RCC 7860 (cell line): ENCODE measurements at regions not wholly inside any gene's neighbourhood (a gene's known extent, or its start where the extent isn't known, plus 50 kb on each side); places are given as distances from the start of the nearest gene placed in this dataset.
"Not testable (repeated sequence)": the region's sequence is repeated elsewhere in the genome, so short reads cannot be mapped to it uniquely, and the experiment has no call there.

Source experiments
- DNase-seq: peaks from one replicate; pipeline ENCODE4 v3.0.0-alpha.2; 2015; ENCODE audit warnings: low spot score
- FAIRE-seq: peaks from 2 replicates; lab custom pipeline; 2012; peaks lifted over from hg19 to GRCh38; lab: Jason Lieb, UNC

DNA sequence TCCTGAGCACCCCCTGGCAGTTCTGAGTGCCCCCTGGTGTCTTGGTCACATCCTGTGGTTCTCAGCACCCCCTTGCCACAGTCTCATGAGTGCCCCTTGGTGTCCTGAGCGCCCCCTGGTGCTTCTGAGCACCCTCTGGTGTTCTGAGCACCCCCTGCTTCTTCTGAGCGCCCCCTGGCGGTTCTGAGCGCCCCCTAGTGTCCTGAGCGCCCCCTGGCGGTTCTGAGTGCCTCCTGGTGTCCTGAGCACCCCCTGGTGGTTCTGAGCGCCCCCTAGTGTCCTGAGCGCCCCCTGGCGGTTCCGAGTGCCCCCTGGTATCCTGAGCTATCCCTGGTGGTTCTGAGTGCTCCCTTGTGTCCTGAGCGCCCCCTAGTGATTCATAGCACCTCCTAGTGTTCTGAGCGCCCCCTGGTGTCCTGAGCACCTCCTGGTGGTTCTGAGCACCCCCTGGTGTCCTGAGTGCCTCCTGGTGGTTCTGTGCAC is 473.7 kb downstream of the TMEM121 start:
- not testable (repeated sequence) for FAIRE-seq

GRCh38 chr14:106001277-106001676 is 474.9 kb downstream of the TMEM121 start:
- not testable (repeated sequence) for FAIRE-seq

More for the DNA sequence above, 473.7 kb downstream of the TMEM121 start:
- not testable (repeated sequence) for DNase-seq

GRCh38 chr14:106003351-106003750 is 477.0 kb downstream of the TMEM121 start:
- DNase-seq (no peak), FAIRE-seq (no peak)

More at GRCh38 chr14:106001277-106001676, 474.9 kb downstream of the TMEM121 start:
- not testable (repeated sequence) for DNase-seq

DNA sequence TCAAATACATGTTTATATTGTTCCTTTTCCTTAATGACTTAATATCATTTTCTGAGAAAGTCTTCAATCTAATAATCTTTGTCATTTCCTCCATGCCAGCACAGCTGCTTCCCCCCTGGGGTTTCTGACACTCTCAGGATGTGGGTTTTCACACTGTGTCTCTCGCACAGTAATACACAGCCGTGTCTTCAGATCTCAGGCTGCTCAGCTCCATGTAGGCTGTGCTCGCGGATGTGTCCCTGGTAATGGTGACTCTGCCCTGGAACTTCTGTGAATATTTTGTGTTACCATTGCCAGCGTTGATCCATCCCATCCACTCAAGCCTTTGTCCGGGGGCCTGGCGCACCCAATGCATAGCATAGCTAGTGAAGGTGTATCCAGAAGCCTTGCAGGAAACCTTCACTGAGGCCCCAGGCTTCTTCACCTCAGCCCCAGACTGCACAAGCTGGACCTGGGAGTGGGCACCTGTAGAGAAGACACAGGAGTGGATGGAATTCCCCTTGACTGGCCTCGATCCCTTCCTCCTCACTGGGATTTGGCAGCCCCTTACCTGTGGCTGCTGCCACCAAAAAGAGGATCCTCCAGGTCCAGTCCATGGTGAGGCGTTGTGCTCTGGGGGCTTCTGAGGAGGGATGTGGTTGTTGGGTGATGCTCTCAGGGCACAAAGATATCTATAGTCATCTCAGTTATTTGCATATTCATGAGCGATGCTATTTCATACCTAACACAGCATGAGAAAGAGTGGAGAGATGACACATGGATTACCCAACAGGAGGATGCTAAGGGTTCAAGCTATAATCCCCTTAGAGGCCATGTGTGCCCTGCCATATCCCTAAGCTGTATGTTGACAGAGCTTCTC is 478.8 kb downstream of the TMEM121 start:
- DNase-seq, FAIRE-seq: not testable (repeated sequence)

DNA sequence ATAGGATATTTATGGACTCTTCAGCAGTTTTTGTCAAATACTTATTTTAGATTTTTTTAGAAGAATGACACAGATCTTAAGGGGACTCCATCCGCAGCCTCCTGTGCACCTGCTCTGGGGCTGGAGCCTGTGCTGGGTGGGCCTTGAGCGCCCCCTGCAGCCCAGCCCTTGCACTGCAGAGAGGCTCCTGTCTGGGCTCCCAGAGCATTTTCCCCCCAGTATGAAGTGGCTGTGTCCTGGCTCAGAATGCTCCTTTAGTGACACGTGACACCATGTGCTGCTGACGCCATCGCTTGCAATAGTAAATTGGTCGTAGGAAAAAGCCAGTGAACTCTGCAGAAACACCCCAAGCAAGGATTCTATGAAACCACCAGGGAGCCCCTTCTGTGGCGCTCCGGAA is 479.7 kb downstream of the TMEM121 start:
- DNase-seq, FAIRE-seq: not testable (repeated sequence)

DNA sequence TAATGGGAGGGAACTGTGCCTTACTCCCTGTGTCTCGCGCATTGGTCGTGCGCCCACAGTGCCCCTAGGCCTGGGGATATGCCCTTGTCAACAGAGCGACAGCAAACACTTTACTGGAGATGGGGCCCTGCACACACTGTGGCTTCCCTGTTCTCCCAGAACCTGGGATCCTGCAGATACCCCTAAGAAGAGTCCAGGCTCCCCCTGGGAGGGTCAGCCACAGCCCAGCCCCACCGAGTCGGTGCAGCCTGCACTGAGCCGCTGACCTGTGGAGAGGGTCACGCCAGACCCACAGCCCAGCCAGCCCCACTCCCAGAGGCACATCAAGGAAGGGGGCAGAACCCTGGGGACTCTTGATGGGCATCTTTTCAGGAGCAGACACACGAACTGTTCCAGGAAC is 480.3 kb downstream of the TMEM121 start:
- DNase-seq, FAIRE-seq: not testable (repeated sequence)

GRCh38 chr14:106010783-106011182 is 484.4 kb downstream of the TMEM121 start:
- no peak for DNase-seq

DNA sequence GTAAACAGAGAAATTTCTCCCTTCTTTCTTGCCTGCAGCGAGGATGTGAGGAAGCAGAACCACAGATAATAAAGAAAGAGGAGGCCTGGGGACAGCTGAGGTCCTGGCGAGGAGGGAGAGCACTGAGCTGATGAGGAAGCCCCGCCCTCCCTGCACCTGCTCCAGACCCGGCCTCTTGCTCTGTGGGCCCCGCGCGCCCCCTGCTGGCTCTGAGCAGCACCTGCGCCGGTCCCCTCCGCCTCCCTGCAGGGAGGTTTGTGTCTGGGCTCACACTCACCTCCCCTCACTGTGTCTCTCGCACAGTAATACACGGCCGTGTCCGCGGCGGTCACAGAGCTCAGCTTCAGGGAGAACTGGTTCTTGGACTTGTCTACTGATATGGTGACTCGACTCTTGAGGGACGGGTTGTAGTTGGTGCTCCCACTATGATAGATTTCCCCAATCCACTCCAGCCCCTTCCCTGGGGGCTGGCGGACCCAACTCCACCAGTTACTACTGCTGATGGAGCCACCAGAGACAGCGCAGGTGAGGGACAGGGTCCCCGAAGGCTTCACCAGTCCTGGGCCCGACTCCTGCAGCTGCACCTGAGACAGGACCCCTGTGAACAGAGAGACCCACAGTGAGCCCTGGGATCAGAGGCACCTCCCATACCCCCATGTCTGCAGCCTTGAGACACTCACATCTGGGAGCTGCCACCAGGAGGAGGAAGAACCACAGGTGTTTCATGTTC is 485.4 kb downstream of the TMEM121 start:
- FAIRE-seq = not testable (repeated sequence)
- peak; percentile 21 for DNase-seq

More at GRCh38 chr14:106010783-106011182, 484.4 kb downstream of the TMEM121 start:
- no peak for FAIRE-seq

- not testable (repeated sequence) for FAIRE-seq, DNase-seq
These were observed 486.0 kb downstream of the TMEM121 start for GRCh38 chr14:106012361-106012725.

DNA sequence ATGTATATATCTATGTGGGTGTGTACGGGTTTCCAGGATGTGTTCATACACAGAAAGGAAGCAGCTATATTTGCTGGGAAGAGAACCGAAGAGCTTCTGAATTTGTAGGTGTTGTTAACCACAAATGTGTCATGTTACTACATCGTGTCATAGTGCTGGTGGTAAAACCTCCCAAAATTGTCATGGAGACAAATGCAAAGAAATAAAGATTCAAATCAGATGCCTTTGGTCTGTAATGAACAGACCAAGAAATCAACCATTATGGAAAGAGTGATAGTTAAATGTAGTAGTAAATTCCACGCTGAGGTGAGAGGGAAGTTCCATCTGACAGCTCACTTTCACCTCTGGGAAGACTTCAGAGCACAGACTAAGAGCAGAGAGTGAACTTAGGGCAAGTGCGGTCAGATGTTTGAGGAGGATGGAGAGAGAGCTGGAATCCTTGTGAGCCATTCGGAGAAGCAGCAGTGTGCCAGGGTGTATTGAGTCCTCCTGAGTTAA is 487.5 kb downstream of the TMEM121 start:
- FAIRE-seq = no peak
- no peak for DNase-seq

GRCh38 chr14:106017952-106018351 is 491.6 kb downstream of the TMEM121 start:
- FAIRE-seq, DNase-seq: not testable (repeated sequence)

GRCh38 chr14:106021832-106022231 is 495.4 kb downstream of the TMEM121 start:
- no peak for DNase-seq
- FAIRE-seq = no peak

- DNase-seq = peak; percentile 39
- not testable (repeated sequence) for FAIRE-seq
These were observed 496.3 kb downstream of the TMEM121 start for GRCh38 chr14:106022648-106023047.

DNA sequence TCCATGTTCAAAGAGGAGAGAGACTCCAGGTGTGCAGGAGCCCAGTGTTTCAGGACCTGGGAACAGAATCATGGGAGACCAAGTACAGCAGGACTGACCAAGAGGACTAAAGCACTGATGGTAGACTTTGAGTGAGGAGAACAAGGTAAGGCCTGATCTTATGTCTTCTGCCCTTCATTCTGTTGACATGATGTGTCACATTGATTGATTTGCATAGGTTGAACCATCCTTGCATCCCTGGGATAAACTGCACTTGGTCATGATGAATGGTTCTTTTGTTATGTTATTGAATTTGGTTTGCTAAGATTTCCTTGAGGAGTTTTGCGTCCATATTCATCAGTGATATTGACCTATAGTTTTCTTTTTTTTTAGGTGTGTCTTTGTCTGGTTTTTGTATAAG is 497.0 kb downstream of the TMEM121 start:
- FAIRE-seq (no peak), DNase-seq (no peak)

DNA sequence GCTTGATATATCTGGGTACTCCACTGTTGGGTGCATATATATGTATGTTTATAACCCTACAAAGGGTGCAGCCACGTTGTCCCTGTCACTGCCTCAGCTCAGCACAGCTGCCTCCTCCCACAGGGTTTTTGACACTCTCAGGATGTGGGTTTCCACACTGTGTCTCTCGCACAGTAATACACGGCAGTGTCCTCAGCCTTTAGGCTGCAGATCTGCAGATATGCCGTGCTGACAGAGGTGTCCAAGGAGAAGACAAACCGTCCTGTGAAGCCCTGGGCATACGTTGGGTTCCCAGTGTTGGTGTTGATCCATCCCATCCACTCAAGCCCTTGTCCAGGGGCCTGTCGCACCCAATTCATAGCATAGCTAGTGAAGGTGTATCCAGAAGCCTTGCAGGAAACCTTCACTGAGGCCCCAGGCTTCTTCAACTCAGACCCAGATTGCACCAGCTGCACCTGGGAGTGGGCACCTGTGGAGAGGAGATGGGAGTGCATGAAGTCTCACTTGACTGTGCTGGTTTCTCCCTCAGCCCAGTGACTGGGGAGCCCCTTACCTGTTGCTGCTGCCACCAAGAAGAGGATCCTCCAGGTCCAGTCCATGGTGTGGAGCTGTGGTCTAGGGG is 498.7 kb downstream of the TMEM121 start:
- DNase-seq (no peak), FAIRE-seq (no peak)

GRCh38 chr14:106026026-106026425 is 499.6 kb downstream of the TMEM121 start:
- no peak for FAIRE-seq
- no peak for DNase-seq

GRCh38 chr14:106027759-106028158 is 501.4 kb downstream of the TMEM121 start:
- not testable (repeated sequence) for DNase-seq, FAIRE-seq

- no peak for FAIRE-seq
- DNase-seq = no peak
These were observed 503.6 kb downstream of the TMEM121 start for GRCh38 chr14:106029959-106030358.

DNA sequence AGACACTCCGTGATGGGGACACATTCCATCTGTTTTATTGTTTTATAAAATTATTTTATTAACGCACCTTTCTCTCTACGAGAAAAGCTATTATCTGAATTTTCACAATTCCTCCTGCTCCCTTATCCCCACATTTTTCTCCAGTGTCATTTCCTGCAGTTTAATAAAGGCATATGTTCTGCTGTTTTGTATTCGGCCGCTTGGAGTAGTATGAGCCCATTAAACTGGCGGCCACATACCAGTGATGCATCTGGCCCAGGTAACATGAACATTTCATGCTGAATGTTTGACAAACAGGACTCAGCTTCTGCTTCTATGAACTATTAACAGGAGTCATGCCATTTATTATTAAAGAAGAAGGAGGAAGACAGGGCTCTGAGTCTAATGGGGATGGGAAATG is 511.0 kb downstream of the TMEM121 start:
- no peak for FAIRE-seq
- no peak for DNase-seq

DNA sequence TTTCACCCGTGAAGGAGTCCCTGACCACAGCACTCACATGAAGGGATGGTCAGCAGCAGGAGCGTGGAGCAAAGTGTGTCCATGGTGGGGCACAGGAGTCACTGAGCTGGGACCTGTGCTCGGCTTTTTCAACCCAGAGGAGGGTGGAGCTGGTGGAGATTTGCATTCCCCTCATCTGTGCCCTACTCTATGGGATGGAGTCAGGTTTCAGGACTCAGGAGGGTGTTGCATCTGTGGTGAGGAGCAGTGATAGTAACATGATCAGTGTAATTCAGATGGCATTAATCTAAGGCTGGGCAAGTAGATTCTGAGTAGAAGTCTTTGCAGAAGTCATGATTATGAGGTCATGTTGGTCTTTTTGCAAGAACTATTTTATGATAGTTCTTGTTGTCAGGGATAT is 511.9 kb downstream of the TMEM121 start:
- no peak for DNase-seq
- no peak for FAIRE-seq

DNA sequence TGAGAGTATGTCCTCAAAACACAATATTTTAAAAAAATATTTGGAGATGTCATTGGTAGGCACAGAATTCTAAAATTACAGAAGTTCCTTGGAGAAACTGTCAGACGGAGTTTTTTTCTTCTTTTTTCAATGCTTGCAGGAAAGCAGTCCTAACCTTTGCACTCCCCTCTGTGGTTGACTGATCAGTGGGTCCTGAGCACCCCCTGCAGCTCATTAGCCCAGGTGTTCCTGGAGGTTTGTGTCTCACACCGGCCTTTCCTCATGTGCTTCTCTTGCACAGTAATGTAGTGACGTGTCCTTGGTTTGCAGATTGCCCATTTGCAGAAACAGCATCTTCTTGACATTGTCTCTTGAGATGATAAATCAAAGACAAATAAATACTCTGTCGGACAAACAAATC is 513.0 kb downstream of the TMEM121 start:
- no peak for DNase-seq
- FAIRE-seq = no peak
